Activated T-helper 17 cell treated with anti-CD3 and anti-CD28 coated beads, Interleukin-2, amount 50 U/mL, for 72 hours (primary cell): ENCODE measurements at regions not wholly inside any gene's neighbourhood (a gene's known extent, or its start where the extent isn't known, plus 50 kb on each side); places are given as distances from the start of the nearest gene placed in this dataset.
A peak's percentile ranks its signal among the peaks of the same experiment; 100 is the strongest.
"Not testable (repeated sequence)": the region's sequence is repeated elsewhere in the genome, so short reads cannot be mapped to it uniquely, and the experiment has no call there.

Experiments used
- ATAC-seq: fragments of 150-1000 bp; cut with Tn5 transposase; replicated peaks from 2 replicates; pipeline ENCODE4 v1.10.0; 2021; ENCODE audit warnings: mild to moderate bottlenecking, moderate library complexity
- H3K27ac Mint-ChIP-seq: one replicate; pipeline ENCODE4 v1.8.0; 2022; ENCODE audit warnings: mixed read lengths
- H3K27me3 Mint-ChIP-seq: one replicate; pipeline ENCODE4 v1.8.0; 2022; ENCODE audit warnings: mixed read lengths
- H3K36me3 Mint-ChIP-seq: one replicate; pipeline ENCODE4 v1.8.0; 2022; ENCODE audit warnings: low read depth, mild to moderate bottlenecking, mixed read lengths
- H3K4me1 Mint-ChIP-seq: one replicate; pipeline ENCODE4 v1.8.0; 2022; ENCODE audit warnings: mixed read lengths
- H3K4me3 Mint-ChIP-seq: one replicate; pipeline ENCODE4 v1.8.0; 2022; ENCODE audit warnings: mild to moderate bottlenecking, mixed read lengths
- H3K9me3 Mint-ChIP-seq: one replicate; pipeline ENCODE4 v1.8.0; 2022; ENCODE audit warnings: mixed read lengths

- ATAC-seq, result no peak
- H3K27me3 Mint-ChIP-seq, result no peaks in the 10 kb centered on the region
- no peaks in the 10 kb centered on the region for H3K9me3 Mint-ChIP-seq
- H3K4me1 Mint-ChIP-seq, result no peaks in the 10 kb centered on the region
- H3K36me3 Mint-ChIP-seq, result no peaks in the 10 kb centered on the region
- no peak overlapping the region for H3K27ac Mint-ChIP-seq
- H3K4me3 Mint-ChIP-seq, result no peak overlapping the region
Measured at GRCh38 chr21:17388226-17388625, 124.6 kb upstream of the CXADR start.

- Mint-ChIP-seq H3K4me3 (no peak overlapping the region), H3K4me1 (no peaks in the 10 kb centered on the region), H3K36me3 (no peaks in the 10 kb centered on the region), H3K27ac (no peak overlapping the region), H3K27me3 (no peaks in the 10 kb centered on the region), H3K9me3 (no peaks in the 10 kb centered on the region)
- ATAC-seq, result no peak
Measured at GRCh38 chr21:17389311-17389710, 123.5 kb upstream of the CXADR start.

- Mint-ChIP-seq H3K36me3 (no peaks in the 10 kb centered on the region), H3K9me3 (no peaks in the 10 kb centered on the region), H3K4me1 (no peaks in the 10 kb centered on the region), H3K27ac (no peak overlapping the region), H3K27me3 (no peaks in the 10 kb centered on the region), H3K4me3 (no peak overlapping the region)
- ATAC-seq, result no peak
Measured at GRCh38 chr21:17390569-17390968, 122.3 kb upstream of the CXADR start.

GRCh38 chr21:17391811-17392340 is 121.0 kb upstream of the CXADR start:
- H3K4me1 Mint-ChIP-seq, result no peaks in the 10 kb centered on the region
- H3K27ac Mint-ChIP-seq, result no peak overlapping the region
- no peak overlapping the region for H3K4me3 Mint-ChIP-seq
- no peak for ATAC-seq
- H3K27me3 Mint-ChIP-seq, result no peaks in the 10 kb centered on the region
- no peaks in the 10 kb centered on the region for H3K9me3 Mint-ChIP-seq
- H3K36me3 Mint-ChIP-seq, result no peaks in the 10 kb centered on the region

GRCh38 chr21:17393413-17393812 is 119.4 kb upstream of the CXADR start:
- no peak for ATAC-seq
- Mint-ChIP-seq H3K36me3 (no peaks in the 10 kb centered on the region), H3K4me3 (no peak overlapping the region), H3K27ac (no peak overlapping the region), H3K9me3 (no peaks in the 10 kb centered on the region), H3K27me3 (no peaks in the 10 kb centered on the region), H3K4me1 (no peaks in the 10 kb centered on the region)

GRCh38 chr21:17396948-17397347 is 115.9 kb upstream of the CXADR start:
- ATAC-seq, result no peak
- no peak overlapping the region for H3K27ac Mint-ChIP-seq
- no peaks in the 10 kb centered on the region for H3K27me3 Mint-ChIP-seq
- H3K4me3 Mint-ChIP-seq, result no peak overlapping the region
- H3K36me3 Mint-ChIP-seq, result no peaks in the 10 kb centered on the region
- no peaks in the 10 kb centered on the region for H3K9me3 Mint-ChIP-seq
- no peaks in the 10 kb centered on the region for H3K4me1 Mint-ChIP-seq

GRCh38 chr21:17397703-17398102 is 115.1 kb upstream of the CXADR start:
- Mint-ChIP-seq H3K36me3 (no peaks in the 10 kb centered on the region), H3K27ac (no peak overlapping the region), H3K9me3 (no peaks in the 10 kb centered on the region), H3K4me1 (no peaks in the 10 kb centered on the region), H3K27me3 (no peaks in the 10 kb centered on the region), H3K4me3 (no peak overlapping the region)
- no peak for ATAC-seq

GRCh38 chr21:17398954-17399353 is 113.9 kb upstream of the CXADR start:
- not testable (repeated sequence) for ATAC-seq, H3K4me1 Mint-ChIP-seq

GRCh38 chr21:17402937-17403336 is 109.9 kb upstream of the CXADR start:
- no peak for ATAC-seq
- no peaks in the 10 kb centered on the region for H3K9me3 Mint-ChIP-seq
- no peak overlapping the region for H3K27ac Mint-ChIP-seq
- H3K27me3 Mint-ChIP-seq, result peaks cover 3% of the 10 kb centered on the region
- H3K4me1 Mint-ChIP-seq, result no peaks in the 10 kb centered on the region
- H3K4me3 Mint-ChIP-seq, result no peak overlapping the region
- no peaks in the 10 kb centered on the region for H3K36me3 Mint-ChIP-seq

More at GRCh38 chr21:17398954-17399353, 113.9 kb upstream of the CXADR start:
- H3K27me3 Mint-ChIP-seq, H3K4me3 Mint-ChIP-seq, H3K27ac Mint-ChIP-seq, H3K9me3 Mint-ChIP-seq, H3K36me3 Mint-ChIP-seq: not testable (repeated sequence)

- H3K4me1 Mint-ChIP-seq, result no peaks in the 10 kb centered on the region
- H3K27me3 Mint-ChIP-seq, result peaks cover 3% of the 10 kb centered on the region
- H3K4me3 Mint-ChIP-seq, result no peak overlapping the region
- peak; percentile 48 for ATAC-seq
- H3K36me3 Mint-ChIP-seq, result no peaks in the 10 kb centered on the region
- no peak overlapping the region for H3K27ac Mint-ChIP-seq
- no peaks in the 10 kb centered on the region for H3K9me3 Mint-ChIP-seq
Measured at GRCh38 chr21:17406202-17406601, 106.6 kb upstream of the CXADR start.

GRCh38 chr21:17414766-17415165 is 98.1 kb upstream of the CXADR start:
- Mint-ChIP-seq H3K27ac (no peak overlapping the region), H3K27me3 (no peaks in the 10 kb centered on the region), H3K9me3 (no peaks in the 10 kb centered on the region), H3K4me3 (no peak overlapping the region), H3K4me1 (no peaks in the 10 kb centered on the region), H3K36me3 (no peaks in the 10 kb centered on the region)
- ATAC-seq, result no peak

- Mint-ChIP-seq H3K4me1 (no peaks in the 10 kb centered on the region), H3K36me3 (no peaks in the 10 kb centered on the region), H3K27me3 (no peaks in the 10 kb centered on the region), H3K4me3 (no peak overlapping the region), H3K27ac (no peak overlapping the region), H3K9me3 (no peaks in the 10 kb centered on the region)
- no peak for ATAC-seq
Measured at GRCh38 chr21:17416139-17416538, 96.7 kb upstream of the CXADR start.

- Mint-ChIP-seq H3K9me3 (no peaks in the 10 kb centered on the region), H3K4me3 (no peak overlapping the region), H3K27ac (no peak overlapping the region), H3K4me1 (no peaks in the 10 kb centered on the region), H3K27me3 (peaks cover 5% of the 10 kb centered on the region), H3K36me3 (no peaks in the 10 kb centered on the region)
- ATAC-seq, result no peak
Measured at GRCh38 chr21:17422931-17423330, 89.9 kb upstream of the CXADR start.

- H3K4me1 Mint-ChIP-seq, result no peaks in the 10 kb centered on the region
- no peak overlapping the region for H3K27ac Mint-ChIP-seq
- H3K9me3 Mint-ChIP-seq, result no peaks in the 10 kb centered on the region
- no peak overlapping the region for H3K4me3 Mint-ChIP-seq
- ATAC-seq, result no peak
- H3K27me3 Mint-ChIP-seq, result peaks cover 5% of the 10 kb centered on the region
- H3K36me3 Mint-ChIP-seq, result no peaks in the 10 kb centered on the region
Measured at GRCh38 chr21:17427157-17427556, 85.7 kb upstream of the CXADR start.

- H3K36me3 Mint-ChIP-seq, result no peaks in the 10 kb centered on the region
- peaks cover 5% of the 10 kb centered on the region for H3K27me3 Mint-ChIP-seq
- no peaks in the 10 kb centered on the region for H3K4me1 Mint-ChIP-seq
- H3K27ac Mint-ChIP-seq, result no peak overlapping the region
- no peak for ATAC-seq
- no peak overlapping the region for H3K4me3 Mint-ChIP-seq
- no peaks in the 10 kb centered on the region for H3K9me3 Mint-ChIP-seq
Measured at GRCh38 chr21:17427831-17428483, 84.9 kb upstream of the CXADR start.

GRCh38 chr21:17428484-17428869 is 84.4 kb upstream of the CXADR start:
- H3K9me3 Mint-ChIP-seq, result no peaks in the 10 kb centered on the region
- no peak for ATAC-seq

More at GRCh38 chr21:17428484-17428869, 84.4 kb upstream of the CXADR start:
- no peak overlapping the region for H3K4me3 Mint-ChIP-seq
- H3K4me1 Mint-ChIP-seq, result no peaks in the 10 kb centered on the region
- H3K36me3 Mint-ChIP-seq, result no peaks in the 10 kb centered on the region
- peaks cover 5% of the 10 kb centered on the region for H3K27me3 Mint-ChIP-seq
- H3K27ac Mint-ChIP-seq, result no peak overlapping the region
